Amygdala (tissue), 56 donors: ENCODE measurements at regions not wholly inside any gene's neighbourhood (a gene's known extent, or its start where the extent isn't known, plus 50 kb on each side); places are given as distances from the start of the nearest gene placed in this dataset.

ENCODE experiments used
- DNase-seq, 56 donors: peaks; one replicate each; lab custom pipeline; 2025; lab: John Stamatoyannopoulos, UW

DNA sequence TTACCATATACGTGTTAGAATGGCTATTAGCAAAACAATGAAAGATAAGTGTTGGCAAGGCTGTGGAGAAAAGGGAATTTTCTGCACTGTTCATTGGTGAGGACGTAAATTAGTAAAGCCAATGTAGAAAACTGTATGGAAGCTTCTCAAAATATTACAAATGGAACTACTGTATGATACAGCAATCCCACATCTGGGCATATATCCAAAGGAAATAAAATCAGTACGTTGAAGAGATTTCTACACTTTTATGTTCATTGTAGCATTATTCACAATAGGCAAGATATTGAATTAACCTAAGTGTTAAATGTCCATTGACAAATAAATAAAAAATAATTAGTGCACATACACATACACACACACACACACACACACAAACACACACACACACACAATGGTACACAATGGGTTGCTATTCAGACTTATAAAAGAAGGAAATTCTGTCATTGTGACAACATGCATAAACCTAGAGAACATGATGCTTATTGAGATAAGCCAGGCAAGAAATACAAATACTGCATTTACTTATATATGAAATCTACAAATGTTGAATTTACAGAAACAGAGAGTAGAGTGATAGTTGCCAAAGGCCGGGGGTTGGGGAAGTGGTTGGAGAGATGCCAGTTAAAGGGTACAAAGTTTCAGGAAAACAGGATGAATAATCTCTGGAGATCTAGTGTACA, 565.8 kb upstream of the LRRC4C start:
- DNase-seq: no peak

DNA sequence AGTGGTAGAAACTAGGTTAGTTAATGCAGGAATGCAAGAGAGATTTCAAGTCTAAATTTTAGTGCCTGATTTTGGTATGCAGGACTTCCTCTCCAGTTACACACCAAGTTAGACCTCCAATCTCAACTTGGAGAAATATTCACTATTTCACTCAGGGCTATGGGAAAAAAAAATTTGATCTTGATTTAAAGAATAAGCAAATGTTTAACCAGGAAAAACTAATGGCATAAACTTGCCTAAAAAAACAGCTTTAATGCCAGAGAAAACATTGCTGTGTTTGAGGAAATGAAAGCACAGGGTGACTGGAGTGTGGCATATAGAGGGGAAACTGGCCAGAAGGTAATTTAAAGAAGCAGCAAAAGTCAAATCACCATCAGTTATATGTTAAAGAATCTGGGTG, 575.4 kb upstream of the LRRC4C start:
- no peak for DNase-seq

DNA sequence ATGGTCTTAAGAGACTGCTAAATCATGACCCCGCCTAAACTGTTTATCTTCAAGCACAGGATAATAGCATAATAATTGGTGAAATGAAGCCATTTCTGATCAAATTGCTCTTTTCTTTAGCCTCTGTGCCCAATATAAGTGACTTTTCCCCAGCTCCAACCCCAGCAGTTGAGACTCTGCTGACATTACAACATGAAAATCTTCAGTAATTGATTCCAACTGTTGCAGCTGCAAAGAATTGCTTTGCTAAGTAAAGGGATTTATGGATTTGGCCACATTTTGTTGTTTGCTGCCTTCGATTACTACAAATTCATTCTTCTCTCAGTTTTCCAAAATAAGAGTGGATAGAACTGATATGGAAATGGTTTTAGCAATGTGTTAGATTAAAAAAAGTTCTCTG, 576.7 kb upstream of the LRRC4C start:
- no peak for DNase-seq

DNA sequence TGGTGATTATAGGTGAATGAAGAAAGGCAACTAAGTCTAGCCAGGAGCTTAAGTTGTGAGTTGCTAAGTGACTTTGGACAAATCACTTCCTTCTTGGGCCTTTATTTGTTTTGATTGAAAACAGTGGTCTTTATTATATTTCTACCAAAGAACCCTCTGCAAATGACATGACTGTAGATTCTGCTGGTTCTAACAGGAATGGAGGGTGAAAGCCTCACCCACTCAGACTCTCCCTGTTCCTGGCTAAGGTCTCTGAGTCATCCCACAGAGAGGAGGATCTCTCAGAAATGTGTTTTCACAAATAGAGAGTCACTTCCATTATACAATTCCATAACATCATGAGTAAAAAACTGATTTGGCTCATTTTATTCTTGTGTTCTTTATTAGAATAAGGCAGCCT, 583.9 kb upstream of the LRRC4C start:
- DNase-seq: no peak

DNA sequence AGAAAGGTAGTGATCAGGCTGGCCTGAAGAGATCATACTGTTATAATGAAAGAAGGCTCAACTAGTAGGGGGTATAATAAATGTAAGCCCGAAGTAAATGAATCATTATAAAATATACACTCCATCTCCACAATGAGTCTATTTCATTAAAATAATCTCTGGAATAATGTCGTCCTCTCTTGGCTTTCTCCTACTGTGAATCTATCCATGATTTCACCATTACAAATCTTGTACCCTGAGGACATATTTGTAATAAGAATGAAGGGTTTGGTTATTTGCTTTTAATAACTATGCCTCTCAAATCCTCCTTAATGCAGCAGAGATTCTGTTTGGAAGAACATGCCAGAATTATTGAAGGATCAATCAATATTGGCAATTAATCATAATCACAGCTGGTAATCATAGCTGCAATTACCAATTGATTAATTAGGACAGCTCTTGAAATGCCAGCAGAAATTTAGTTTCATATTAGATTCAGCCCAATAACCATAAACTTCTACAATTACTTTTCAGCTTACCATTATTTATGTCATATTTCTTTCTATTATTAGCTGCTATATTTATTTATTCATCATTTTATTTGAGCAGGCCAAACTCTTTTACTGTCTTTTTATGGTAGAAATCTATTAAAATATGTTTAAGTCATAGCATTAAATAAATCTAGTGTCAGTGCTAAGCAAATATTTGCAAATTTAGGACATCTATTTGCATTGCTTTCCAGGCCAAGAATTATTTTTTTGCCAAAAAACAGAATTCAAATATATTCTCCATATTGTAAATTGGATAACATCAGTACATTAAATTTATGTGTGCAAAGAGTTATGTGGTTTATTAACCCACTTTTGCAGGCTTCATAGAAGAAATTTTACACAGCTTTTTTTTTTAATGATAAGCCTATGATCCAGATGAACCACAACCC, 588.4 kb upstream of the LRRC4C start:
- DNase-seq: no peak

DNA sequence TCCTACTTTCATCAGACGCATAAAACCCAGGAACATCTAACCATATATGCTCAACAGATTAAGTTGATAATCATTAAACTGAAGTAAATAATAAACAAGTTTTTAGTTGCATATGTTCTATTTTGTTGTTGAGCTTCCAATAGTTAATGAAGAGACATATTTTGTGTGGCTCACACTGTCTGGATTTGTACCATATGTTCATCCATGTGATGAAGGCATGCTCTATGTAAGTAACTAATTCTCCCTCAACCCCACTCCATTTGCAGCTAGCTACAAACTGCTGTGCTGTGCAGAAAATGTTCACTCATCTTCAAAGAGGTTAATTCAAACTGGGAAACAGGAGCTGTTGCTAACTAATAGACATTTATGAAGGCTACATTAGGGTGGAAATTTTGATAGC, 589.7 kb upstream of the LRRC4C start:
- DNase-seq: no peak

DNA sequence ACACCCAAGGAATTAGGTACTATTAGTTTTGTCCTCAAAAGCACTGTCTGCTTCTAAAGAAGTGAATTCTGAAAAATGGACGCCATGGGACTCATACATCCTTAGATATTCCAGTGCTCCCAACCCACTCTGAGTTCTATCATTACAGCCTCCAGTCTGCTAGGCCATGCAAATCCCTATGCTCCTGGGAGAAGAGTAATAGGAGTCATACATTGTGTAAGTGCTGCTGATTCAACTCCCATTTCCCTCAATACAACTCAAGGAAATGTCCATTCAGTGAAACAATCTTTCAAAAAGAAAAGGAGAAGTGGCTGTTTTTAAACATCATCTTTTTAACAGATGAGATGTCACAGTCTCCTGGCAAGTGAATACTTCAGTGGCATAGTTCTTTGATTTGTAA, 590.2 kb upstream of the LRRC4C start:
- no peak for DNase-seq

DNA sequence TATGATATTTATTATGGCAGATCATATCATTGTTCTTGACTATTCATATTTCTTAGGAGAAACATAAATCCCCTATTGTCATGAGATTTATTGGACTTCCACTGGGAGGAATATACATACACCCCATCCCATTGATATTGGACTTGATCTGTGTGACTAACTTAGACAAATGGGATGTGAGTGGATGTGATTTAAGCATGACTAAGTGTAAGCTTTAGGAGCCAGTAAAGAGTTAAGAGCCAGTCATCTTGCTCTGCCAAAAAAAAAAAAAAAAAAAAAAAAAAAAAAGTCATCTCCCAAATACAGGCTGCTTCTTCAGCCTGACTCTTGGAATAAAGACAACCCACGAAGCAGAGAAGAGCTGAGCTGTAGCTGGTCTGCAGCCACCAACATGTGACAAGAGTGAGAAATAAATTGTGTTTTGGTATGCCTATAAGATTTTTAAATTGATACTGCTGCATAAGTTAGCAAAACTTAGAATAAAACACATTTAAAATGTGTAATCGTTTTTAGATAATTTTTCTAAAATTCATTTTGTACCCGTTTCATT, 595.0 kb upstream of the LRRC4C start:
- DNase-seq: no peak

DNA sequence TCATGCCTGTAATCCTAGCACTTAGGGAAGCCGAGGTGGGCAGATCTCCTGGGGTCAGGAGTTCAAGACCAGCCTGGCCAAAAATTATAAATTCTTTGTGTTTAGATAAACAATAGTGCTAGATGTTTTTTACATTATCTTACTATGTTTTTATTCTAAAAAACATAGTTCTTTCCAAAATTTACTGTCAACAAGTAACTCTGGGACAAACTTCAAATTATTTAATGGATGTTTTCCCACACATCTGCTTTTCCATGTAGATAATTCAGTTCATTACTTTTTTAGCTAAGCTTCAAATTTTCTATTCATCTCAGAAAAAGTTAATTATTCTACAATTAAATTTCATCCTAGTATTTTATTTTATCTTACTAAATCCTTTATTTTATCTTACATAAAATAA, 596.2 kb upstream of the LRRC4C start:
- no peak for DNase-seq

DNA sequence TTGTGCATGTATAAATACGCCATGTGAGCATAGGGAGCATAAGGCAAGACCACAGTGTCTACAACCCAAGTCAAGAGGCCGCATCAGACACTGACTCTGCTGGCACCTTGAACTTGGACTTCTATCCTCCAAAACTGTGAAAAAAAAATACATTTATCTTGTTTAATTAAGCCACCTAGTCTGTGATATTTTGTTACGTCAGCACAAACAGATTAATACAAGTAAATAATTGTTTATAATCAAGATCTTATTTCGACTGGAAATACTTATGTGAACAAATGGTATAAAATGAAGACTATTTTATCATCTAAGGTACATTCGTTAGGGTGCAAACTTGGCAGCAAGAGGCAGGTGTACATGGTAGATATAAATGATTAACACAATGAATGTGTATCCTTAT, 599.3 kb upstream of the LRRC4C start:
- no peak for DNase-seq

DNA sequence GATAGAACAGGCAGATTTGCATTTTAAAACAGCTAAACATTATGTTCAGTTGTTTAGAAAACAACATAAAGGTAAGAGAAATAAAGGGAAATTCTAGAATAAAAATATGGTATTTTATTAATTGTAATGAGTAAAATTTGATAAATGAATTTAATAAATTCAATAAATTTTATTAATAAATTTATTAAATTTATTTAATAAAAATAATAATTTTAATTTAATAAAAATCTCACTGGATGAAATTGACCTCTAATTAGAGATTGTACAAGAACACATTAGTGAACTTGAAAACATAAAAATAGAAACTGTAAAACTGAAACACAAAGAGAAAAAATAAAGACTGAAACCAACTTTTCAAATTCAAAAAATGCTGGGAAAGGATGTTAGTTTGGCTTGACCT, 605.7 kb upstream of the LRRC4C start:
- no peak for DNase-seq

DNA sequence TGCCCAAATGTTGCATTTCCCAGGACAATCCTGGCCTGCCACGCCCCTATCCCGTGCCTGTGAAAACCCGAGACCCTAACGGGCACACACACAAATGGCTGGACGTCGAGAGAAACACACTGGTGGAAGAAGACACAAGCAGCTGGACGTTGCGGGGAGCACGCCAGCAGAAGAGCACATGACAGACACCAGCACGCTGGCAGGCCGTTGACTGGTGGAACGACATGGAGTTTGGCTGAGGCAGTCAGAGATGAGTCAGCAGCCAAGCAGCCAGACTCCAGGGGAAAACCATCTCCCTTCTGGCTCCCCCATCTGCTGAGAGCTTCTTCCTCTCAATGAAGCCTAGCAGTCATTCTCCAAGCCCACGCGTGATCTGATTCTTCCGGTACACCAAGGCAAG, 606.7 kb upstream of the LRRC4C start:
- DNase-seq: peak in 1 of 56 donors; percentile 11

DNA sequence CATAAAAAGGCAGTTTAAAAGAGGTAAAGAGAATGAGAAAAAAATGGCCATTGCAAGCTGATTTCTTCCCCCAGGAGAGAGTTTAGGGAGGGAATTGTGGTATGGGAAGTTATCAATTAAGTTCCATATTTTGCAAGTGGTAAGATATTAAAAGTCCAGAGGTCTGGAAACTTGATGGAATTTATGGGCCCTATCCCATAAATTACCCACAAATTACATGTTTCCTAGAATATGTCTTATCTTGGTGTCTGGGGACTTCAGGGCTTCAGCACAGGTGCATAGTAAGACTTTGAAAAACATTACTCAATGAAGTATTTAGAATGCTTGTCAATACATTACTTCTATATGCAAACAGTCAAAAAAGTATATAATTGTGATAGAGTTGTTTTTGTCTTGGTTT, 614.9 kb upstream of the LRRC4C start:
- no peak for DNase-seq

DNA sequence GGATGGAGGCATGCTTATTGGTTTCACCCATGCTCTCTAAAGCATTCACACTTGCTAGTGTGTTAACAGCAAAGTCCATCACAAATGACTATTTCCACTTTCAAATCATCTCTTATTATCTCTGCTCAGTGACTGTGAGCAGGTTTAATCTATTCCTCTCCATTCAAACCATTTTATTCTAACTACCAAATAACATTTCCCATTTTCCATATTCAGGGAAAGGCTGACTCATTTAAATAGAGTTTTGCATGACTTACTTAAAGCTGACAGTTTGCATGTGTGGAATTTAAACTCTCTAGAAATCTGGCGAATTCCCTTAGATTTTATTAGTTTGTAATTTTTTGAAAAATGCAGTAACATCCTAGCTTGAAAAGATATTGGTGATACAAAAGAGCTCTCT, 615.7 kb upstream of the LRRC4C start:
- DNase-seq: no peak

DNA sequence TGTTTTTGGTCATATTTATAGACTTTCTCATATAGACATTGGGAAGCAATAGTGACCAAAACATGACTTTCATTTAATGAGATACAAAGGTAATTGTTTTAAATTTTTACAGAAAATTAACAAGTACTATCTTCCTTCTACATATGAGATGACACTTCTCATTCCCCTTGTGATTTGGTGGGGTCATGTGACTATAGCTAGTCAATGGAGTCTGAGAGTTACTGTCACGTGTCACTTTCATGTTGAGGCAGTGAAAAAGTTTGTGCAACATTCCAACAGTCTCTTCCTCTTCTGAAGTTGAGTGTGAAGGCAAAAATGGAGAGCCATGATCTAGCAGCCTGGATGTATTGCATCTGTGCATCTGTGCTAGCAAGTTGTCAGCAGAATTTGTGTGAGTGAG, 618.3 kb upstream of the LRRC4C start:
- no peak for DNase-seq

DNA sequence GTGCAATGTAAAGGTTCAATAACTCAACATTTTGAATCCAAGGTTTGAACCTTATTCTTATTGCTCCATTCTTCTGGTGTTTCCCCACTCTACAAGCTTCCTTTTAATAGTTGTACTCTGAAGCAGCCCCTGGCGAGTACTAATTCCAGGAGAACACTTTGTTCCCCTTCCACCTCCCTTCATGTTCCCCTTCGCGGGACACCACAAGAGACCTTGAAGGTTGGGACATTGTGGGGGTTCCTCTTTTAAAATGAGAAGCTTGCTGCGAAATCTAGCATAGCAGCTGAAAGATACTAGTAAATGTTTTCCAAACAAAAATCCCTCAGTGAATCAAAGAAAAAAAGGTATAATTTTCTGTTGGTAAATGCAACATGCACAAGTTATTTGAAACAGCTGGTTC, 626.3 kb upstream of the LRRC4C start:
- peak in 7 of 56 donors; percentile 2 to 32 (median 4) for DNase-seq

DNA sequence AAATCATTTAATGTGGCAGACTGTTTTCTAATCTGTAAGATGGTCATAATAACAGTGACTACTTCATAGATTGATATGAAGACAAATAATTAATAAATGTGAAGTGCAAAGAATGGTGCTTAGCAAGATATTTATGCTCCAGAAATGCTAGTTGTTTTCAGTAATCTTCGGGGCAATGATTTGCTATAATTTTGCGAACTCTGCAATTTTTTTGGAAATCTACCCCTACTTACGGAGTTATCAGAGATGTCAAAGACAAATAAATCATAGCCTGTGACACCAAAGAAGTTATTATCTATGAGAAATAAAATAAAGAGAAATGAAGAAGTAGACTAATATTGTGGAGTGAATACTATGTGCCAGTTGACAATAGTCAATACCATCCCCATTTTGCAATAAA, 634.1 kb upstream of the LRRC4C start:
- no peak for DNase-seq

DNA sequence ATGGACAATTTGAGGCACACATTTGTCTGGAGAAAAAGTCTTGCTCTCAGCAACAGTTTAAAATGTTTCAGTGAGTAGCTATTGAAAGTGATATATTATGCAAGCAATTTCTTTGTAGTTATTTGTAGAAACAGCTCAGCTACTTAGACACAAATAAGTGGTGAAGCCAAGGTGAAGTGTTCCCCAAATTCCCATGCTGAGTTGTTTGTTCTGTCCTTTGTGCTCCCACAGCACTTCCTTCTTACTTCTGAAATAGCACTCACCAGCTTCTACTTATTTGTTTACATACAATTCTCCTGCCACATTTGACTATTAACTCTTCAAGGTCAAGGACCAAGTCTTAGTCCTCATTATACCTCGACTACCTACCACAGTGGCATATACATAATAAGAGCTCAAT, 638.6 kb upstream of the LRRC4C start:
- DNase-seq: no peak

DNA sequence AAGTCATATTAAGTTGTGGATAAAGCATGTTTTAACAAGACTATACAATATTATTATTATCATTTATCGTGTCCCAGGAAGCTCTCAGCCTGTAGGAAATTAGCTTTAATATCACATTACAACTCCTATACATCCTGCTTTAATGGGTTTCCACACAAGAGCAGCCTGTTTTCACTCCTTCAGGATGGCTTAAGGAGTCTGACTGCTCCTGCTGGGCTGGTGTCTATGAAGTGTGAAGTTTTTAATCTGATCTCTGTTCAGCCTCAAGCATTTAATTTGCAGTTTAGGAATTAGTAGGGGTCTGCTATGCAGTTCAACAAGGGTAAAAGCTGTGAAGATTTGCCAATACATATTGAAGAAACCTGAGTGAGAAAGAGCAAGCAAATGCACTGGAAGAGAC, 653.4 kb upstream of the LRRC4C start:
- no peak for DNase-seq

DNA sequence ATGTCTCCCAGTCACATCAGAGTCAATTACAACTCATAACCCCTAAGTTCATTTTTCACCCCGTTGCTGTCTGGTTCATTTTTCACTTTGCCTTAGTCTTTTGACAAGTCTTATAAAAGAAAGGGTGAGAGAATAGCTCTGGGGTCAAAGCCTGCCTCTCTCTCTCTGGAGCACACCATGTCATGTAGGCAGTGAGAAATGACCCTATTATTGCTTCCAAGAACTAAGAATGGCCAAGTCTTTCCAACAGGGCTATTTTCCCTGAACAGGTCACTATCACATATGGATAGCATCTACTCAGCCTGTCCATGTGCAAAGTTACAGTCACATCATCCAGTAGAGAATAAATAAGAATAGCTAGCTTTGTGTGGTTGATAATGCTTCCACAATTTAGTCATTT, 655.5 kb upstream of the LRRC4C start:
- DNase-seq: no peak

DNA sequence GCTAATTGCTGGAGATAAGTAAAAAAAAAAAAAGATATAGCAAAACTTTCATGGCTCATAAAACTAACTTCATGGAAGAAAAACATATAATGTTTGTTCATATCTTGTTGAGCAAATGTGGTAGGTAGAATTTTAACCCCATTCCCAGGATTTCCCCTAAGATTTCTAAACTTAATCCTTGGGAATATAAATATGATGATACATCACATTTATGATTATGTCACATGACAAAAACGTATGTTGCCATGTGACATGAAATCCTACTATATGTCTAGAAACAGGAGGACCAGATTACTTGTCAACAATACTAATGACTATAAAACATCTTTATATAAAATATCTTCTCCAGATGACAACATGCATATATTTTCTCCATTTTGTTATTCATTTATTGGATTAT, 679.0 kb upstream of the LRRC4C start:
- DNase-seq: no peak

DNA sequence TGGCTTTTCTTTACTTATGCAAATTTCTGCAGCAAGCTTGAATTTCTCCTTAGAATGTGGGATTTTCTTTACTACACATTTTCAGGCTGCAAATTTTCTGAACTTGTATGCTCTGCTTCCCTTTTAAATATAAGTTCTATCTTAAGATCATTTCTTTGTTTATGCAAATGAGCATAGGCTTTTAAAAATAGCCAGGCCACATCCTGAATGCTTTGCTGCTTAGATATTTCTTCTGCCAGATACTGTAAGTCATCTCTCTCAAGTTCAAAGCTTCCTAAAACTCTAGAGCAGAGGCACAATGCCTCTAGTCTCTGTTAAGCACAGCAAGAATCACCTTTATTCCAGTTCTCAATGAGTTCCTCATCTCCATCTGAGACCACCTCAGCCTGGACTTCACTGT, 685.9 kb upstream of the LRRC4C start:
- DNase-seq: no peak
